ENCODE measurements at regions not wholly inside any gene's neighbourhood (a gene's known extent, or its start where the extent isn't known, plus 50 kb on each side); places are given as distances from the start of the nearest gene placed in this dataset.

DNA sequence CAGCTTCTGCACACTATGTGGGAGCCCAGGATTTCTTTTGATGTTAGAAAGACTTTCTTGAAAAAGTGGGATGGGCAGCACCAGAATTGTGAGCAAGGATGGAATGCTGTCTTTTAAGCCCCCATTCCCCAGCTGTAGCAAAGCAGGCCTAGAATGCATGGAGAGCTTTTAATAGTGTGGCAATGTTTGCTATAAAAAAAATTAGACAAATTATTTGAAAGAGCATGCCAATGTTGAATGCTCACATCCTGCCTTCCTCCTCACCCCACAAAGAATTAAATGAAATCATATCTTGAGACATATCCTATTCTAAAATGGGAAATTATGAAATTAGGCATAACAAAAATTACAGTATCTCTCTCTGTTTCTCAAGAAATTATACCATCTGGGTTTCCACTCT lies 154.7 kb downstream of the C11orf91 start:
- H3K4me1 ChIP-seq (ENCODE audit: control extremely low read depth in 1 of 4, control insufficient read depth in 4 of 4, insufficient read depth in 4 of 4, low read length in 3 of 4) = no peaks in the 10 kb centered on the region
- no peaks in the 10 kb centered on the region for H3K36me3 ChIP-seq (ENCODE audit: control insufficient read depth in 4 of 4, insufficient read depth in 4 of 4, low read length in 3 of 4)
- ChIA-PET CTCF (interaction anchor here (1.7 to 1.8 kb wide), 2 partner anchors 144 to 197 kb away, joined by 4 read pairs; no protein-coding TSS in a partner anchor), POLR2A (no interaction called here)
- H3K27me3 ChIP-seq (replicated peaks in 2 of 5; ENCODE audit: control insufficient read depth in 4 of 5, insufficient read depth in 5 of 5, low read length in 4 of 5) = peaks cover 3 to 16% (median 7%) of the 10 kb centered on the region in 5 experiments
- no peak overlapping the region for H3K27ac ChIP-seq (ENCODE audit: insufficient read depth in 1 of 2, low read depth in 1 of 2, low read length in 2 of 2, poor library complexity in 1 of 2, severe bottlenecking in 2 of 2)
- no peaks in the 10 kb centered on the region for H3K9me3 ChIP-seq (ENCODE audit: control extremely low read depth in 1 of 5, control insufficient read depth in 4 of 5, insufficient read depth in 2 of 5, low read depth in 1 of 5, low read length in 4 of 5)
- no peak overlapping the region for H3K4me3 ChIP-seq (ENCODE audit: control insufficient read depth in 1 of 7, extremely low read depth in 1 of 7, insufficient read depth in 4 of 7, low read depth in 2 of 7, low read length in 6 of 7)
- no peak for DNase-seq

DNA sequence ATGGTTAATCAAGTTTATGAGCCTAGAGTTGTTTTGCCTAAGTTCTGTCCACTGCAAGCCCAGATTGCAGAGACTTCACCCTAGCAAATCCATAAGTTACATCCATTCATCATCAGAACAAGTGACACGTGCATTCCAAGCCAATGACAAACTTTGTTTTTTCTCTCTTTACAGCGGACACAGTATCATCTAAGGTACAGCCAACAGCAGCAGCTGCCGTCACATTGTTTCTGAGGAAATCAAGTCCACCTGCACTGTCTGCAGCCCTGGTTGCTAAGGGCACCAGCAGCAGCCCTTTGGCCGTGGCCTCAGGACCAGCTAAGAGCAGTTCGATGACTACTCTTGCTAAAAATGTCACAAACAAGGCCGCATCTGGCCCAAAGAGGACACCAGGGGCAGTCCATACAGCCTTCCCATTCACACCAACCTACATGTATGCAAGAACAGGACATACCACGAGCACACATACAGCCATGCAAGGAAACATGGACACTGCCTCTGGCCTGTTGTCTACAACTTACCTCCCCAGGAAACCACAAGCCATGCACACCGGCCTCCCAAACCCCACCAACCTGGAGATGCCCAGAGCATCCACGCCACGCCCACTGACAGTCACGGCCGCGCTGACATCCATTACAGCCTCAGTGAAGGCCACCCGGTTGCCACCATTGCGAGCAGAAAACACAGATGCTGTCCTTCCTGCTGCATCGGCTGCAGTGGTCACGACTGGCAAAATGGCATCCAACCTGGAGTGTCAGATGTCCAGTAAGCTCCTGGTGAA lies 155.8 kb downstream of the C11orf91 start:
- no peaks in the 10 kb centered on the region for H3K36me3 ChIP-seq (ENCODE audit: control insufficient read depth in 4 of 4, insufficient read depth in 4 of 4, low read length in 3 of 4)
- H3K4me1 ChIP-seq (ENCODE audit: control extremely low read depth in 1 of 4, control insufficient read depth in 4 of 4, insufficient read depth in 4 of 4, low read length in 3 of 4) = no peaks in the 10 kb centered on the region
- no peak overlapping the region for H3K27ac ChIP-seq (ENCODE audit: insufficient read depth in 1 of 2, low read depth in 1 of 2, low read length in 2 of 2, poor library complexity in 1 of 2, severe bottlenecking in 2 of 2)
- H3K4me3 ChIP-seq (ENCODE audit: control insufficient read depth in 1 of 7, extremely low read depth in 1 of 7, insufficient read depth in 4 of 7, low read depth in 2 of 7, low read length in 6 of 7) = no peak overlapping the region
- WGBS (ENCODE audit: insufficient coverage) = 94% methylated on average over 15 of the region's 17 CpGs
- H3K9me3 ChIP-seq (ENCODE audit: control extremely low read depth in 1 of 5, control insufficient read depth in 4 of 5, insufficient read depth in 2 of 5, low read depth in 1 of 5, low read length in 4 of 5) = no peaks in the 10 kb centered on the region
- ChIA-PET CTCF (interaction anchor here (1.2 to 2.1 kb wide), 7 partner anchors 10 to 198 kb away, joined by 3 to 21 read pairs (median 3); partner anchors contain the start of gene CD59), POLR2A (no interaction called here)
- DNase-seq = no peak
- peaks cover 0 to 11% (median 5%) of the 10 kb centered on the region in 5 experiments for H3K27me3 ChIP-seq (replicated peaks in 2 of 5; ENCODE audit: control insufficient read depth in 4 of 5, insufficient read depth in 5 of 5, low read length in 4 of 5)

DNA sequence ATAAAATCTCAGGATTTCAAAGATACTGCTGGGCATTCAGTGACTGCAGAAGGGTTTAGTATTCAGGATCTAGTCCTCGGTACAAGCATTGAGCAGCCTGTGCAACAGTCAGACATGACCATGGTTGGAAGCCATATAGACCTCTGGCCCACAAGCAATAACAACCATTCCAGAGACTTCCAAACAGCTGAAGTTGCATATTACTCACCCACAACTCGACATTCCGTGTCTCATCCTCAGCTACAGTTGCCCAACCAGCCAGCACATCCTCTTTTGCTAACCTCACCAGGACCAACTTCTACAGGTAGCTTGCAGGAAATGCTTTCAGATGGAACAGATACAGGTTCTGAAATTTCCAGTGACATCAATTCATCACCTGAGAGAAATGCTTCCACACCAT lies 156.8 kb downstream of the C11orf91 start:
- Histone ChIP-seq H3K4me3 (ENCODE audit: control insufficient read depth in 1 of 7, extremely low read depth in 1 of 7, insufficient read depth in 4 of 7, low read depth in 2 of 7, low read length in 6 of 7) (no peak overlapping the region), H3K27ac (ENCODE audit: insufficient read depth in 1 of 2, low read depth in 1 of 2, low read length in 2 of 2, poor library complexity in 1 of 2, severe bottlenecking in 2 of 2) (no peak overlapping the region), H3K27me3 (replicated peaks in 2 of 5; ENCODE audit: control insufficient read depth in 4 of 5, insufficient read depth in 5 of 5, low read length in 4 of 5) (peaks cover 0 to 9% (median 5%) of the 10 kb centered on the region in 5 experiments), H3K4me1 (ENCODE audit: control extremely low read depth in 1 of 4, control insufficient read depth in 4 of 4, insufficient read depth in 4 of 4, low read length in 3 of 4) (no peaks in the 10 kb centered on the region), H3K36me3 (ENCODE audit: control insufficient read depth in 4 of 4, insufficient read depth in 4 of 4, low read length in 3 of 4) (no peaks in the 10 kb centered on the region), H3K9me3 (ENCODE audit: control extremely low read depth in 1 of 5, control insufficient read depth in 4 of 5, insufficient read depth in 2 of 5, low read depth in 1 of 5, low read length in 4 of 5) (no peaks in the 10 kb centered on the region)
- CTCF ChIA-PET = interaction anchor here (0.9 to 2.1 kb wide), 12 partner anchors 9 to 199 kb away, joined by 3 to 21 read pairs (median 4); partner anchors contain the start of gene CD59
- WGBS (ENCODE audit: insufficient coverage) = 79% methylated on average over 3 of the region's 3 CpGs
- no peak for DNase-seq
- POLR2A ChIA-PET = no interaction called here

DNA sequence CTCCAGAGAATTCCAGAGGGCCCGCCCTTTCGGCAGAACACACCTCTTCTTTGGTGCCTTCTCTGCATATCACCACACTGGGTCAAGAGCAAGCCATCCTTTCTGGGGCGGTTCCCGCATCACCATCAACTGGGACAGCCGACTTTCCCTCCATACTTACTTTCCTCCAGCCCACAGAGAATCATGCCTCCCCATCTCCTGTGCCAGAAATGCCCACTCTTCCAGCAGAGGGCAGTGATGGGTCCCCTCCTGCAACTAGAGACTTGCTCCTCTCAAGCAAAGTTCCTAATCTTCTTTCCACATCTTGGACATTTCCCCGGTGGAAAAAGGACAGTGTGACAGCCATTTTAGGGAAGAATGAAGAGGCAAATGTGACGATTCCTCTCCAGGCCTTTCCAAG lies 157.7 kb downstream of the C11orf91 start:
- Histone ChIP-seq H3K27ac (ENCODE audit: insufficient read depth in 1 of 2, low read depth in 1 of 2, low read length in 2 of 2, poor library complexity in 1 of 2, severe bottlenecking in 2 of 2) (no peak overlapping the region), H3K27me3 (replicated peaks in 2 of 5; ENCODE audit: control insufficient read depth in 4 of 5, insufficient read depth in 5 of 5, low read length in 4 of 5) (peaks cover 0 to 9% (median 3%) of the 10 kb centered on the region in 5 experiments), H3K4me1 (ENCODE audit: control extremely low read depth in 1 of 4, control insufficient read depth in 4 of 4, insufficient read depth in 4 of 4, low read length in 3 of 4) (no peaks in the 10 kb centered on the region), H3K4me3 (ENCODE audit: control insufficient read depth in 1 of 7, extremely low read depth in 1 of 7, insufficient read depth in 4 of 7, low read depth in 2 of 7, low read length in 6 of 7) (no peak overlapping the region), H3K36me3 (ENCODE audit: control insufficient read depth in 4 of 4, insufficient read depth in 4 of 4, low read length in 3 of 4) (no peaks in the 10 kb centered on the region), H3K9me3 (ENCODE audit: control extremely low read depth in 1 of 5, control insufficient read depth in 4 of 5, insufficient read depth in 2 of 5, low read depth in 1 of 5, low read length in 4 of 5) (no peaks in the 10 kb centered on the region)
- CTCF ChIA-PET = interaction anchor here (0.8 to 2.4 kb wide), 10 partner anchors 10 to 200 kb away, joined by 3 to 21 read pairs (median 5); partner anchors contain the start of gene CD59
- POLR2A ChIA-PET = no interaction called here
- 43% methylated on average over 7 of the region's 7 CpGs for WGBS (ENCODE audit: insufficient coverage)
- DNase-seq = peak; percentile 31 to 64 (median 48)

DNA sequence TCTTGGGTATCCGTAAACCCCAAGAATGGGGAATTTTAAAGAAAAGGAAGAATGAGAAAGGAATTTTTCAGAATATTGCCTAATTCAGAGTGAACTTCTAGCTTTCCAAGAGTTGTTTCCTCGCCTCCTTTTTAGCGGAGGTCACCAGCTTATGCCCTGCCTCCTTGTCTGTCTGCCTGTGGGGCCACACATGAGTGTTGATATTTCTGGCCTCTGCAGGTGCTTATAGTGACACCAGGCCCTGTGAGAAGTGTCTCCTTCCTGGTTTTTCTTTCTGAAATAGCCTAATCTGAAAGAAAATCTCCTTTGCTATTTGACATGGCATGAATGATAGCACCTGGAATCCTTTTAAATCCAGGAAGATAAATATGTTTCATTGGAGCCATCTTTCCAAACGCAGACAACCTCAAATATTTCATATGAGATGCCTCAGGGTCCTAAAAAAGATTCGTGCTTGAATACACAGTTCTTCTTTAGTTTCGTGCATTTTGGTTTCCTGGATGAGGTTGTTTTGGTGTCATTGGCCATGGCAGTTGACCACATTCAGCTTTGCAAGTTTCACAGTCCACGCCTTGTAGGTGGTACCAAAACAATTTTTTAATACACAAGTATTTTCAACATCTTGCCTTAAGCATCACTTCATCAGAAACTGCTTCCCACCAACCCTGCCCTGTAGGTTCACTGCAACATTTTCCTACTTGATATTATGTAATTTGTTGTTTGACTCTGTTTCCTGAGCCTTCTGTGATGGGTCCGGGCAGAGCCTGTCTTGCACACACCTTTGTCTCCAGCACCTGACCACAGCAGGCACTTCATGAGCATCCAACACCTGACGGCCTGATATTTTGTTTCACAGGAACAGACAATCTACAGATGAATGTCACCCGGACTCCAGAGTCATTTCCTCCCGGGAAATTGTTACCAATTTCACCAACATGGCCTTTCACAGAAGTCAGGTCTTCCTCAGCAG lies 159.4 kb downstream of the C11orf91 start:
- Histone ChIP-seq H3K4me3 (ENCODE audit: control insufficient read depth in 1 of 7, extremely low read depth in 1 of 7, insufficient read depth in 4 of 7, low read depth in 2 of 7, low read length in 6 of 7) (no peak overlapping the region), H3K9me3 (ENCODE audit: control extremely low read depth in 1 of 5, control insufficient read depth in 4 of 5, insufficient read depth in 2 of 5, low read depth in 1 of 5, low read length in 4 of 5) (no peaks in the 10 kb centered on the region), H3K36me3 (ENCODE audit: control insufficient read depth in 4 of 4, insufficient read depth in 4 of 4, low read length in 3 of 4) (no peaks in the 10 kb centered on the region), H3K27ac (ENCODE audit: insufficient read depth in 1 of 2, low read depth in 1 of 2, low read length in 2 of 2, poor library complexity in 1 of 2, severe bottlenecking in 2 of 2) (no peak overlapping the region), H3K27me3 (replicated peaks in 2 of 5; ENCODE audit: control insufficient read depth in 4 of 5, insufficient read depth in 5 of 5, low read length in 4 of 5) (peaks cover 0 to 9% (median 1%) of the 10 kb centered on the region in 5 experiments), H3K4me1 (ENCODE audit: control extremely low read depth in 1 of 4, control insufficient read depth in 4 of 4, insufficient read depth in 4 of 4, low read length in 3 of 4) (no peaks in the 10 kb centered on the region)
- WGBS (ENCODE audit: insufficient coverage) = 92% methylated on average over 7 of the region's 11 CpGs
- no peak for DNase-seq
- ChIA-PET CTCF (interaction anchor here (1.3 to 2.4 kb wide), 2 partner anchors 26 to 201 kb away, joined by 3 to 9 read pairs; no protein-coding TSS in a partner anchor), POLR2A (no interaction called here)

DNA sequence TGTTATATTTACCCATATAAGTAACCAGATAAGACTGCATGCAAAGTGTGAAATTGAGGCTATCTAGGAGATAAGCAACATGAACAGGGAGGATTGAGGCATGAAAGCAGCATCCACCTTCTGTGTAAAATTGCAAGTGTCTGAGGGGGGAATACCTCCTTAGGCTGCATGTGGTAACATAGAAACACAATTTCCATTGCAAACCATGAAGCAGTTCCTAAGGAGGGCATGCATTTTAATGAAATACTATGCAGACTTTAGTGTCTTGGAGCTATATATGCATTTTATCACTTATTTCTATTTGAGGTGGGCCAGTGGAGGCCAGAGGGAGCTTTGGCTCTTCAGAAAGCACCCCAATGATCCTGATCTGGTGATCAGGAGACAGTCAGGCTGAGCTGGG lies 160.2 kb downstream of the C11orf91 start:
- ChIA-PET CTCF (interaction anchor here (2.4 kb wide), 1 partner anchor 202 kb away, joined by 9 read pairs; no protein-coding TSS in a partner anchor), POLR2A (no interaction called here)
- Histone ChIP-seq H3K9me3 (ENCODE audit: control extremely low read depth in 1 of 5, control insufficient read depth in 4 of 5, insufficient read depth in 2 of 5, low read depth in 1 of 5, low read length in 4 of 5) (no peaks in the 10 kb centered on the region), H3K27me3 (replicated peaks in 2 of 5; ENCODE audit: control insufficient read depth in 4 of 5, insufficient read depth in 5 of 5, low read length in 4 of 5) (peaks cover 0 to 9% (median 1%) of the 10 kb centered on the region in 5 experiments), H3K36me3 (ENCODE audit: control insufficient read depth in 4 of 4, insufficient read depth in 4 of 4, low read length in 3 of 4) (no peaks in the 10 kb centered on the region), H3K27ac (ENCODE audit: insufficient read depth in 1 of 2, low read depth in 1 of 2, low read length in 2 of 2, poor library complexity in 1 of 2, severe bottlenecking in 2 of 2) (no peak overlapping the region), H3K4me1 (ENCODE audit: control extremely low read depth in 1 of 4, control insufficient read depth in 4 of 4, insufficient read depth in 4 of 4, low read length in 3 of 4) (no peaks in the 10 kb centered on the region), H3K4me3 (ENCODE audit: control insufficient read depth in 1 of 7, extremely low read depth in 1 of 7, insufficient read depth in 4 of 7, low read depth in 2 of 7, low read length in 6 of 7) (no peak overlapping the region)
- no peak for DNase-seq
